ENCODE measurements at regions not wholly inside any gene's neighbourhood (a gene's known extent, or its start where the extent isn't known, plus 50 kb on each side); places are given as distances from the start of the nearest gene placed in this dataset.

DNA sequence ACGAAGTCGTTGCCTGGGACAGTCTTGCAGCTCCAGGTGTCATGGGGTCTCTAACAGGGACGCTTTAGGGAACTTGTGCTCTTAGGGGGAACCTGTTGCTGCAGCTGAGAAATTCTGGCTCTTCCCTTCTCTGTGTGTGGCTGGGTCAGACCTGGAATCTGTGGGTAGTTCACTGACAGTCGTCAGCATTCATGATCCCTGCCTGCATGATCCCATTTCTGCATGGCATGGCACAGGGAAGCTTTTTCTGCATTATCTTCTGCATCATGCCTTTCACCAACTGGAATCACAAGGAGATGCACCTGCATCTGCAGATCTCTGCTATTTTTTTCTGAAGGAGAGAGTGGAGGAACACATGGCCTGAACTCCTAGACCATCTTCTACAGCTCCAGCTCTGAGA is 85.6 kb downstream of the SOX9 start:
- DNase-seq (ENCODE audit: low read depth in 4 of 4, low spot score in 1 of 4): no peak

DNA sequence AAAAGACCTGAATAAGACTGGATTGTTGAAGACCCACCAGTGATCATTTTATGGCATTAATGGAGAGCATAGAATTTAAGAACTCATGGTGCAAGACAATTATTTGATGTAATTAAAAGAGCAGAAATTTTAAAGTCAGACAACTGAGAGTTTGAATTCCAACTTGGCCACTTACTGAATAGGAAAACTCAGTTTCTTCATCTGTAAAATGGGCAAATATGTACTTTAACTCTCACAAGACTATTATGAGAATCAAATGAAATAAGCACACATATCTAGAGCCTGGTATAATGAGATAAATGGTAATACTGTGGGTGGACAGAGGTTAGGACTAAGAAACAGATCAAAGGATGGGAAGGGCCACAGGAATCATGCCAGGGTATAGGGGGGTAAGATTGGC is 88.0 kb downstream of the SOX9 start:
- DNase-seq (ENCODE audit: low read depth in 4 of 4, low spot score in 1 of 4): no peak

DNA sequence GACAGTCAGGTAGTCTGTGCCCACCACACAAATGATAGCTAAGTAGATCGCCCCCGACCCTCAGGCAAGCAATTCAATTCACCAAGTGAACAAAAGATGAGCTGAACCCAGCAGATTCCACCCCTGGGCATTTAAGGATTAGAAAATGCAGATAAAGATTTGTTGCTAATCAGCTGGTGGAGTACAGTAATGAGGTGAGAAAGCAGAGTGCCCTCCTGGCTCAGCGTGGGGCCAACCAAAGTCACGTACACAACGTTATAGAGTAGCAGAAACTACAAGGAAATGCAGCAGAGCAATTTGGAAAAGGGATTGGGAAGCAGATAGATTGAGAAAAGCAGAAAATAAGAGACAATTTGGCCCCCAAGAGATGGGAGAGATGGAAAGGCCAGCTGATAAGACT is 91.2 kb downstream of the SOX9 start:
- no peak for DNase-seq (ENCODE audit: low read depth in 4 of 4, low spot score in 1 of 4)

DNA sequence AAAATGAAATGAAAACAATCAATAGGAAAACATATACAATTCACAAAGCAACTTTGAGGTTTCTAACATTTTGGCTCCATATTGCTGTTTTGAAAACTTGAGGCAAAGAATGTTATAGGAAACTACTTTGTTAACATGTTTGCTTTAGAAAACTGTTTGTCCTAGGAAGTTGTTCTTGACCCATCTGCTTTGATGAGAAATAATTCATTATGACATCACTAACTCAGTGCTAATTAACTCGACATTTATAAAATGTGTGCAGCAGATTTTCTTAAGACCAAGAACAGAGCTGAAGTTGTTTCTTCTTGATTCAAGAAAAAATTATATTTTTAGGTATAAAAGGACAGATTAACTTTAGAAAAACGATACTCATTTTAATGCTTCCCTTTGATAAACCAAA is 94.7 kb downstream of the SOX9 start:
- DNase-seq (ENCODE audit: low read depth in 4 of 4, low spot score in 1 of 4): no peak

DNA sequence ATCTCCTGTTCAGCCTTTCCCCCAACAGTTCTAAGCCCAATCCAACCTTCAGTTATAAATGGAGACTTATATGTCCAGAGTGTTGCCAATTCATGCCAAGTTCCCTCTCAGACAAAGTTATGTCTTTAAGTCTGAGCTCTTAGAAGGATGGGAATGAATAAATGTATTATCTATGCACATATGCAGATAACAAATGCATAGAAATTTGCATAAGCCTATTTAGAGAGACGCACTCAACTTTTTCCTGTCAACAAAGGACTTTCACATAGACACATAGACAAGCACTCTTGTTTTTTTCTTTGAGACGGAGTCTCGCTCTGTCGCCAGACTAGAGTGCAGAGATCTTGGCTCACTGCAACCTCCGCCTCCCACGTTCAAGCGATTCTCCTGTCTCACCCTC is 95.1 kb downstream of the SOX9 start:
- no peak for DNase-seq (ENCODE audit: low read depth in 4 of 4, low spot score in 1 of 4)

DNA sequence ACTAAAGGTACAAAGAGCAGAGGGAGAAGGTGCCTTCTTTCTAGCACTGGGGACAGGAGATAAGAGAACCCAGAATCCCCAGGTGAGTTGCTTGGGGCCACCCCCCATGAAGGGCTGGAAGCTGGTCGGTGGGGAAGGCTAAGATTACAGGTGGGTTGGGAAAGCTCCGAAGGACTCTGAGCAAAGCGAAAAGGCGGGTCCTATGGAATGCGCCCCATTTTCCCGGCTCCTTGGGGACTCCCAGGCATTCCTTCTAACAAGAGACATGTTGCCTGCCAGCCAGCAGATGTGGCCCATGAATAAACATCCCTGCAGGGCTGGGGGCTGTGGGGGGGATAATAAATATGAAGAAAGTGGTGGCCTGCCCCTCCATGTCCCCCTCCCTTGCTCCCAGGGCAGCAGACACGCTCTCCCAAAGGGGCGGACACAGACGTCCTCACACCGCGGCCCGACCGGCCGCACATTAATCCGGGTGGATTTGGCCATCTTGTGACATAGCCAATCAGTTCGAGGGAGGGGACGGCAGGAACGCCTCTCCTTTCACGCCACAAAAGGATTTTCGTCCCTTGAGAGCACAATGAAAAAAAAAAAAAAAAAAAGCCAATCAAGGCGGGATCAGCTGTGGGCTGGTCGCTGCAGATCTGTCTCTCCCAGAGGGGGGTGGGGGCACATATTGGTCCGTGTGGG is 98.5 kb downstream of the SOX9 start:
- no peak for DNase-seq (ENCODE audit: low read depth in 4 of 4, low spot score in 1 of 4)

DNA sequence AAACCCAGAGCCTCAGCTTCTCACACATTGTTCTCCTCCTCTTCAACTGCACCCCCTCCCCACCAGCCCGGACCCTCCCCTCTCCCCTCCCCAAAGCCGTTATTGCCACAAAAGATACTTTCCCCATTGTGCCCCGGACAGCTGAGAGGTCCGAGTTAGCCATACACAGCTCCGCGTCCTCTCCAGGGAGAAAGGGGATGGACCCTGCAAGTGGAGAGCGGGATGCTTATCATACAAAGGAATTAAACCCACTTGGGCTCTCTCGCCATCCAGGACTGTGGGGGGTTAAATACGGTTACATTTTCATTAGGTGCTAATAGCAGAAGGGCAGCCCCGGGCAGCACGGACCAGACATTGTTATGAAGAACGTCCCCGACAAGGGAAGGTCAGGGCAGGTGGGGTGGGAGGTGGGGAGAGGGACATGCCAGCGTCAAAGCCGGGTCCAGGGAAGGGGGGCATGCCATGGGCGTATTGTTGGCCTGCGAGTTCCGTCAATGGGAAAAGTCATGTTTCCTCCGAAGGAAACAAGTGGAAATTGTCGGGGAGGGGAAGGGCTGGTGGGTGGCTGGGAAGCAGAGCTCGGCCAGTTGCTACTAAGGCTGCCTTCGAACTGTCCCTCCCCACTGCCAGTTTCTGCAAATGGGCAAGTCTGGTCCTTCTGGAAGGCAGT is 99.1 kb downstream of the SOX9 start:
- no peak for DNase-seq (ENCODE audit: low read depth in 4 of 4, low spot score in 1 of 4)

DNA sequence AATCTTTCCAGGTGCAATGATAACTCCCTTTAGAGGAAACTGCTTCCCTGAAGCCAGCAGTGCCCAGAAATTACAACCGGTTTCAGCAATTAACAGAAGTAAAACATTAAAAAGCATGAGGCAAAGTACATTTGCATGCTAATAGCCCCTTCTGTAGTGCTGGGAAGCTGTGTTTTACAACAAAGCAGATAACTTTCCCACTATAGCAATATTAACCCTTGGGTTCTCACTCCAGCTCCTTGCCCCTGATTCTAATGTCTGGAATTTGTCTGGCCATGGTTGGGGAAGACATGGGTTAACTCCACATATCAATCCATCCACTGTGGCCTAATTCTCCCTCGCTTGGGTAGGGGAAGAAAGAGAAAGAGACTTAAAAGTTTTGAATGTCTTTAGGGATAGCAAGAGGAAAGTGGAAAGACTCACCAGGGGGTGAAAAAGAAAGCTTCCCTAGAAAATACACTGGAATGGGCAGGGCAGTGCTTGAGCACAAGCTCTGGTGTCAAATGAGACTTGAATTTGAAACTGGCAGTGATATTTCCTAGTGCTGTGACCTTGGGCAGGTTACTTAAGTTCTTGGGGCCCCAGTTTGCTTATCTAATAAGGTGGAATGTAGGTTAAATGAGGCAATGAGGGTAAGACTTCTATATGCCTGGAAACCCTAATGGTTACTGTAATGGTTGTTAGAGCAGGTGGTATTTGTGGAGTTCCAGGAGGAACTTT is 102.0 kb downstream of the SOX9 start:
- DNase-seq (ENCODE audit: low read depth in 4 of 4, low spot score in 1 of 4): no peak

DNA sequence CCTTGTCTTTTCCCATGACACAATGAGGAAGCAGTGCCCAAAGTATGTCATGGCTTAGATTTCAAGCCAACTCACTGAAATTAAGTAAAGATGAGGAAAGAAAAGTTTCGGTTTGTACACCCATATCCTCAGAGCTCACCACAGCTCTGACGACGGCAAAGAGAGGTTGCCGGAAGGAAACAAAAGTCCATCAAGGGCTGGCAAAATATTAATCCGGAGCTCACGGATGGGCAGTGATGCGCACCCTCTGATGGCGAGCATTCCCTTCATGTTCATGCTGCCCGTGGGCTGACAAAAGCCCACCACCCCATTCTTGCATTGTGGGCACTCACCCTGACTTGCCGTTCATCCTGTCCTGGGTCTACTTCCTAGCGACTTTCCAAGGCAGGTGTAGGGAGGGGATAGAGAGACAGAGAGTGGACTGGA is 103.1 kb downstream of the SOX9 start:
- DNase-seq (ENCODE audit: low read depth in 4 of 4, low spot score in 1 of 4): no peak

DNA sequence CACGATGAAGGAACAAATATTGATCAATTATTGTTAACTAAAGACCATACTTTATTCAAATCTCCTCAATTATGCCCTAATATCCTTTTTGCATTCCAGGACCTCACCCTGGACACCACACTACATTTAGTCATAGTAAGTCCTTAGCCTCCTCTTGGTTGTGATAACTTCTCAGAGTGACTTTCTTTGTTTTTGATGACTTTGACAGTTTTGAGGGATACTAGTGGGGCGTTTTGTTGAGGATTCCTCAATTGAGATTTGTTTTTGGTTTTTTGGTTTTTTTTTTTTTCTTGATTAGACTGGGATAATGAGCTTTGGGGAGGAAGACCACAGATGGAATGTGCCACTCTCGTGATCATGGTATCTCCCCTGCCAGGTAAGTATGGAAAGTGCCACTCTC is 105.5 kb downstream of the SOX9 start:
- DNase-seq (ENCODE audit: low read depth in 4 of 4, low spot score in 1 of 4): no peak

DNA sequence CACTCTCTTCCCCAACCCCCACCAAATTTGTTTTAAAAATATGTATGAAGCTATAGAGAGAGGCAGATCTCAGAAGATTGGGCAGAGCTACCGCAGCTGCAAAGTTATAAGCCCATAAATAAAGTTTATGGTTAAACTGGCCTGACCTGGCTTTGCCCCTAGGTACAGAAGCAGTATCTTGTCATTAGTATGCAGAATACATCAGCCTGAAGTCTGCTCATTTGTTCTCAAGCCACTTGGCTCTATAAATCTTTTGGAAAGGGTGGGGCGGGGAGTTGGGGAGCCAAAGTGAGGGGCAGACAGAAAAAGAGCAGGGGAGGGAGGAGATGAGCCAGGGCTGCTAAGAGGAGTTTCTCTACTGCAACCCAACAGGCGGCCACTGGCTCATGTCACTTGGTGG is 113.2 kb downstream of the SOX9 start:
- no peak for DNase-seq (ENCODE audit: low read depth in 4 of 4, low spot score in 1 of 4)

DNA sequence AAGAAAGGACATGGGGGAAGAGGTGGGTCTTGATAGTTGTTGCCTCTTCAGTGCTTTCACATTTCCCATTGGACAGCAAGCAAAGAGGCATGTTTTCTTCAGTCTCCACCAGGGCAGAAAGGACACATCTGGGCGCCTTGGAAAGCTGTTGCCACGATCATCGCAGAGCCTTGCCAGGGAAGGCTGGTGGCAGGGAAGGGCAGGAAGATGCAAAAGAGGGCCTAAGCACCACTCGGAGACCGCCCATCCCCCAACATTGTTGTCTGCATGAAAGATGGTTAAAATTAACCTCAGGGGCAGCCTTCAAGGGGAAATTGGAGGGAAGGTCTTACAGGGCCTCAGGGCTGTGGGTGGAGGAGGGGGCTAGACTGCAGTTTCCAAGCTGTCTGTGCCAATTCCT is 114.2 kb downstream of the SOX9 start:
- DNase-seq (ENCODE audit: low read depth in 4 of 4, low spot score in 1 of 4): no peak

DNA sequence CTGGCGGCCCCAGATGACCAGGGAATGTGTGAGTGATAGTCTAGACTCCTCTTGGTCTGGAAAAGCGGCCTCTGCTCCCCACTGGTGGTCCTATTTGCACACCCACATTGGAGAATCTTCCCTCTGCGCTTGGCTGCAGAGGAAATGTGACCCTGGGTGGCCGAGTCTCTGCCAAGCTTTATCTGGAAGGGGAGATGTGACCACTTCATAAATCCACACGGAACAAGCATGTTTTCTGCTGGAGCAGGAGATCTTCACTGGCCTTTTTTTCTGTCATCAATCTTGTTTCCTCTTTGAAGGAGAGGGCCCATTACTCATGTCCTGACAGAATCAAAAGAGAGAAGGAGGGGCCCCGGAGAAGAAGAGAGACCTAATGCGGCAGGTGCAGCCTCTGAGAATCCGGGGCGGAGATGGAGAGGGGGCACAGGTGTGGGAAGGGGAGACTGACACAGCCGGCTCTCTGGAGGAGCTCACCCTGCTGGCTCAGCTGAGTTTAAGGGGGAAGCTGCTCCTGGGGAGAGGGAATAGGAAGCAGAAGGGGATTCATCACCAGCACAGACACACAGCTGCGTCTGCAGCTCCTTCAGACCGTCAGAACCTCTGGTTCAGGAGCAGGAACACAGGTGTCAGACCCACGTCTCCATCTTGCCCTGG is 116.3 kb downstream of the SOX9 start:
- DNase-seq (ENCODE audit: low read depth in 4 of 4, low spot score in 1 of 4): no peak

DNA sequence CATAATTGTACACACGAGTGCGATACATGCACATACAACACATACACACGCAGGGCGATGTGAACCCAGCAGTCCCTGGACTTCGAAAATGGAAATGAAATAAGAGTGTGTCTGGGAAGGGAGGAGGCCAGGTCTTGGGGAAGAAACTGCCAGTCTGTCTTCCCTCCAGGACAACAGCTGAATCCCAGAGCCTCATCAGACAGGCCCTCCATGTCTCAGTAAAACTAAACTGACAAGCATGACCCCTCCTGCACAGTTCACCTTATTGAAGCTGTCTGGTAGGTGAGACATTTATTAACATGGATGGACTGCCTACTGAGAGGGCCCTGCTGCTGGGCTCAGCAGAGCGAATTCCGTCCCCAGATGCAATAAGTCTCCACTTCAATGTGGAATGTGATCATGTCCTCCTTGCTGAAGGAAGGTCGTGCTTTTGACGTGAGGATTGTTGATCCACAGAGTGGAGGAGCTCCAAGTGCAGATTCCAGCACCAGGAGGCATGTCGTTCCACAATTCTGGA is 117.4 kb downstream of the SOX9 start:
- DNase-seq (ENCODE audit: low read depth in 4 of 4, low spot score in 1 of 4): no peak

DNA sequence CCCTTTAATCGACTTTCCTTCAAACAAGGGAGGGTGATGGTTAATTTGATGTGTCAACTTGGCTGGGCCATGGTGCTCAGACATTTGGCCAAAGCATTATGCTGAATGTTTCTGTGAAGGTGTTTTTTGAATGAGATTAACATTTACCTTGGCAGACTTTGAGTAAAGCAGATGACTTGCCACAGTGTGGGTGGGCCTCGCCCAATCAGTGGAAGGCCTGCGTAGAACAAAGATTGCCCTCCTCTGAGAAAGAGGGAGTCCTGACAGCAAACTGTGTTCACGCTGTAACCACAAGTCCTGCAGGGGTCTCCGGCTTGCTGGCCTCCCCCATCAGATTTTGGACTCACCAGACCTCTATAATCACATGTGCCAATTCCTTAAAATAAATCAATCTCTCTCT is 118.7 kb downstream of the SOX9 start:
- no peak for DNase-seq (ENCODE audit: low read depth in 4 of 4, low spot score in 1 of 4)

DNA sequence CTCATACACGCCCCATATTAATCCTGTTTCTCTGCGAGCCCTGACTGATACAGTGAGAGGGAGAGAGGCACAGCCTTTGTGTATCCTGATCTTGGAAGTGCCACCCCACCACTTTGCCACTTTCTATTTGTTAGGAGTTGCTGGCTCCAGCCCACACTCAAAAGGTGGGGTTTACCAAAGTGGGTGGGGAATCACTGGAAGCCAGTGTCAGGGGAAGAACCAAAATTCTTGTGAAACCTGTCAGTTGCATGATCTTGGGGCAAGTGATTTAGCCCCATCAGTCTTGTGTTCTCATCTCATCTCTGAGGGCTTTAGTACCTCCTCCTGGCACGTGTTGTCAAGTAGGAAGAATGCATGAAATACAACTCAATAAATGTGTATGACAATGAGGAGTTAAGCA is 119.5 kb downstream of the SOX9 start:
- no peak for DNase-seq (ENCODE audit: low read depth in 4 of 4, low spot score in 1 of 4)

DNA sequence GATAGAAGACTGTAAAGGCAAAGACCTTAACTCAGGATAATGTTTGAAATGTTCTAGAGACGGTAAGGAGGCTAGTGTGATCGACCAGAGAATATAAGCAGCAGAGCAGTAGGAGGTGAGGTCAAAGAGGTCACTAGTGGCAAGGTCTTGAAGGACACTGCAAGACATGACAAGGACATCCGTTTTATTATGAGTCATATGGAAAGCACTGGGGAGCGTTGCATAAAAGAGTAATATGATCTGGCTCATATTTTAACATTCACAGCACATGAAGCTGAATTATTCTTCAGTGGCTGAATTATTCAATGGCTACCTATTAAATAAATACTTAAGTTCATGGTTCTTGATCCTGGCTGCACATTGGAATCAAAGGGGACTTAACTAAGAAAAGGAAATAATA is 123.7 kb downstream of the SOX9 start:
- no peak for DNase-seq (ENCODE audit: low read depth in 4 of 4, low spot score in 1 of 4)

DNA sequence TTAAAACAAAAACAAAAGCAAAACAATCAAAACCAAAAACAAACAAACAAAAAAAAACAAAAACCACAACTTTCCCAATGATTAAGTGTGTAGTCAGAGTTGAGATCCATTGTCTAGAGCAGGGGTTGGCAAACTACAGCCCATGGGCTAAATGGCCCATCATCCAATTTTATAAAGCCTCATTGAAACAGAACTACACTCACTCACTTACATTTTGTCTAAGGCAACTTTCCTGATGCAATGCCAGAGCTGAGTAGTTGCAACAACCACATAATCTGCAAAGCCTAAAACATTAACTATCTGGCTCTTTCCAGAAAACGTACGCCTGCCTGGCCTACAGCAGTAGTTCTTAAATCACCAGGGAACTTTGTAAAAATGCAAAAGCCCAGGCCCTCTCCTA is 124.1 kb downstream of the SOX9 start:
- no peak for DNase-seq (ENCODE audit: low read depth in 4 of 4, low spot score in 1 of 4)

DNA sequence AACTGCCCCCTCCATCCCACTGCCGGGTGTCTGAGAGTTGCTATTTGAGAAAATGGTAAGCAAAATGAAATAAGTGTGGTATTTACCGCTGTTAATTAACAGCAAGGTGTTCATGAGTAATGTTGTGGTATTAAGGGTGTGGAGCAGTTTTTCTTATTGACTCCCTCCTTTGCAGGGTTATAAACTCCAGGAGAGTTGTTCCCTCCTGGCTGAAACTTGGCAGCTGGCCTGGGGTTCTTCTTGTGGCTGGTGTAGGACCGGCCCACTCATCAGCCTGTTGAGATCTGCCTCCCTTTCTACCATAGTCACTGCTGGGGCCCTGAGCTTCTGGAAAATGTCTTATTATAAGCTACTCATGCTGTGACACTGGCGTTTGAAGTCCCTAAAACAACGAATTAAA is 128.6 kb downstream of the SOX9 start:
- no peak for DNase-seq (ENCODE audit: low read depth in 4 of 4, low spot score in 1 of 4)

DNA sequence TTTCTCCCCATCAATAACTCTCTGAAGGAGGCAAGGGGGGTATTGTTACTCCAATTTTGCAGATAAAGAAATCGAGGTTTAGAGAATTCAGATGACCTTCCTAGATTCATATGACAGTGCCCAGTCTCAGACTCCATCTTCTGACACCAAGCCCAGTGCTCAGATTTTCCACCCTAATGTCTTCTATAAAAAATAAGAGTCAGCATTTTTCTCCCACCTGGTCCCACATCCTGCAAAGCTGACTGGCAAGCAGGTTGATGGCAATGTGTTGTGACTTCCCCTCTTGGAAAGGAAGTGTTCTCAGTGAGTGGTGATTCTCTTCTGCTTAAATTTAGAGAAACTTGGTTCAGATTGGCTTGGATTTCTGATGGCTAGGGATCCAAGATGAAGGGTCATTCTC is 129.4 kb downstream of the SOX9 start:
- no peak for DNase-seq (ENCODE audit: low read depth in 4 of 4, low spot score in 1 of 4)

DNA sequence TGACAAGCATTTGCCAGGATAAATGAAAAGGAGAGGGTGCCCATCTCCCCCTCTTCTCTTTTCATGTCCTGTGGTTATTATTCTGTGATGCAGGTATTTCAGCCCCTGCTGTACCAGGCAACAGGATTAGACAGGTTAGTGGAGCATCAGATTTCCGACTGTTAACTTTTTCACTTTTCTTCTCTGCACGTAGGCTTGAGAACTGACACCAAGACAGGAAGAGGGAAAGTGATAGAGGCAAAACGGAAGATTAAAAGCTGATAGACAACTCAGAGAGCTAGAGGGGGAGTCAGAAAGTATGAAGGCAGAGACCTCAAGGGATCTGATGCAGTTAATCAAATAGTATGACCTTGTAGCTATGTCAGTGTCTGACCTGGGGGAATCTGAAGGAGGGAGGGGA is 132.8 kb downstream of the SOX9 start:
- DNase-seq (ENCODE audit: low read depth in 4 of 4, low spot score in 1 of 4): no peak
